NCI-H446 treated with DMSO at 0.1 percent for 48 hours (cell line): ENCODE measurements at regions not wholly inside any gene's neighbourhood (a gene's known extent, or its start where the extent isn't known, plus 50 kb on each side); places are given as distances from the start of the nearest gene placed in this dataset.

Experiments
- DNase-seq: peaks from one replicate; lab custom pipeline; 2025; lab: John Stamatoyannopoulos, UW

DNA sequence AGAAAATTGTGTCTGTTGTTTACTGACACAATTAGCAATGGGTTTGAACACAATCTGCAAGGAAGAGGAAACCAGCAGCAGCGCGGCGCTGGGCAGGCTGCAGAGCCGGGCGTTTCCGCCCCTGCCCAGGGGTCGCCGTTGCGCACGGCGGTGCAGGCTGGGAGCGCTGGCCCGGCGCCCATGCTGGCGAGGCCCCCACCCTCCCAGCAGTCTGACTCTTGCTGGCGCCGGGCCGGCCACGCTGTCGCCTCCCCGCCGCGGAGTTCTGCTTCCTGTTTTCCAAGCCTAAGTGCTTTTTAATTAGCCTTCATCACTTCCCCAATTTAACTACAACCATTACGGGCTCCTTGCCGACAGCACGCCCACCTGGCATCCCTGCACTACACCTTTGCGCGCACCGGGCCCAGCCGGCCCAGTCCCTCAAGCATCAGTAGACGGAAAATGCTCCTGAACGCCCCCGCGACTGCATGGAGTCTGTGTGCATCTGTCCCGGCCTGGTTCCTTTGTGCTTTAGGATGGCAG is 212.1 kb downstream of the GXYLT1 start:
- DNase-seq, result peak; percentile 79

DNA sequence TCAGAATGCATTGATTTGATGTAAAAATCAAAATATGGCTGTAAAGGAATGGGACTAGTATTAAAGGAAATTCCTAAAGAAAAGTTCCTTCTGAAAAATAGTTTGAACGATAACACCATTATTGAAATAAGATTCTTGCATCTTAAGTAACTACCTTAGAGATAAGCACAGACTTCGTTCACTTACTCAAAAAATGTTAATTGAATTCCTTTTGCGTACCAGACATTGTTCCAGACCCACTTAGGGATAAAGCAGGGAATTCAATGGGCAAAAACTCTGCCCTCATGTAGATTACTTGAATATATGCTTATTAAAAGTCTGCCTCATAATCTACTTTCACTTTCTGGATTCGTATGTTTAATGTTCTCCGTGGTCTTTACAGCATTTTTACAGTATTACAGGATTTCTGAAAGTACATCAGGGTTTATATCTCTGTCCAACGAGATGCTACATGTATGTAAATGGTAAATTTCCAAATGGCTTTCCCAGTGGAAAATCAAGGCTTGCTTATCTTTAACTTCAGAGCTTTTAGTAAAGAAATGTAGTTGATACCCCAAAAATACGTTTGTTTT is 213.7 kb downstream of the GXYLT1 start:
- DNase-seq, result no peak

DNA sequence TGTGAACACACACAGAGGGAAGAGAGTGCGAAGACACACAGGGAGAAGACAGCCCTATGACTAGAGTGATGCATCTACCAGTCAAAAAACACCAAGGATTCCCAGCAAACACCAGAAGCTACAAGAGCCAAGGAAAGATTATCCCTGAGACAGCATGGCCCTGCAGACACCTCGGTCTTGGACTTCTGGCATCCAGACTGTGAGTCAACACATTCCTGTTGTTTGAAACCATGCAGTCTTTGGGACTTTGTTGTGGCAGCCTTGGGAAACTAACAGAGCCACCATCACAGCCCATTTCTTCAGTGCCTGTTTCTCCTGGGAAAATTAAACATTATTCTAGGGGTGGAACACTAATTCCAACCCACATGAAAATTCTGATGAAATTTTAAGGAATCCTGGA is 220.6 kb downstream of the GXYLT1 start:
- no peak for DNase-seq

DNA sequence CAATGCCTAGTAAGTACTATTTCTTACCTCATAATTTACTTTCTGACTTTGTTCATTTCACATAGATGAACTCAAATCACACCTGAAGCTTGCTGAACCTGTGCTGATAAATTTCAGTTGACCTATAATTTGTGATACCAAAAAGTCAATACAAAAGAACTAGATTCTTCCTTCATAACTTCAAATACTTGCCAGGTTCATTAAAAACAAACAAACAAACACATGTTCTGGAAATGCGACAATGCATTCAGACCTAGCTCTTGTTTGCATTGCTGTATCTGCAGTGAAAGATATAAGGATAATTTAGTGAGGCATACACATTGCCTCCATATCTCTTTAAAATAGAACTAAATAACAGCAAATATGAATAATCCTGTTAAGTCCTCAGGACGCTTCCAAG is 221.3 kb downstream of the GXYLT1 start:
- DNase-seq, result no peak

DNA sequence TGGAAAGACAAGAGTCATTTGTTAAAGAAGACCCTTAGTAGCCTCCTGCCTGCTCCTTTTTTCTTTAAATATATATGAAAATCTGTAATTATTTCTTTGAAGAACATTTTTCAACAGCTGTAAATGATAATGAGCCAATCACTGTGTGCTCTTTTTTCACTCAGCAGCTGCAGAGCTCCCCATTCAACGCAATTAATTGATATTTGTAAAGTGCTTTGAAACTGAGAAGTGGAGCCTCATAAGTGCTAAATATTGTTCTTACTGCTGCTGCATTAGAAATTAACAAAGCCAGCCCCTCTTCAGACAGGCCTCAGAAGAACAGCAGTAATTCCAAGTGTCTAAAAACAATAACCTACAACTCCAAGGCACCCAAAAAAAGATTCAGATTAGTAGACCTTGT is 224.3 kb downstream of the GXYLT1 start:
- no peak for DNase-seq

DNA sequence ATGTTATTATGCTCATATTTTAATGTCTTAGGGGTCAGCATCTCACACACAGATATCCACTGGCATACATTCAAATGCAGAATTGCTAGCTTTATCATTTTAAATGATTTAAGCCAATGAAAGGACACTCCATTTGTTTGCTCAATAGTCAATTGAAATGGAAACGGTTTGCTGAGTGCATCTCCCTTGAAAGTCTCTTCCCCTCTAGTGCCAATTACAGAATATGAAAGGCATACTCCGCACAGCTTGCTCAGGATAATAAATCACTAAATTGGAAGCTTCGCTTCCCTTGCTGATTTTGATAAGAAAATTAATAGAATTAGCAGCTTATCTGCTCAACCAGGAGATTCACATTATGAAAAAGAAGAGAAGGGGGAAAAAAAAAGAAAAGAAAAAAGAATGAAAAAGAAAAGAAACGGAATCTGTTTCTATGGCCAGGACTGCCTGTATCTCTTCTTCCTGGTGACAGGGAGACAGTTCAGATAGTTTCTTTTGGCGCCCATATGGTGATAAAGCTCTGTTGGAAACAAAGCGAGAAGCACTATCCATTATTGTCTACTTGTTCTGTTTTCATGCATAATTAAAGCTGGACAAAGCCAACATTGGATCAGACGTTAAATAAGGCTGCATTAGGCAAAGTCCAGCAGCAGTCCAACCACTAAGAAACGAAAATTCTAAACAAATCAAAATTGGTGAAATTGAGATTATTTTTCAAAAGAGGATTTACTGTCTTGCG is 225.0 kb downstream of the GXYLT1 start:
- DNase-seq, result peak; percentile 15

DNA sequence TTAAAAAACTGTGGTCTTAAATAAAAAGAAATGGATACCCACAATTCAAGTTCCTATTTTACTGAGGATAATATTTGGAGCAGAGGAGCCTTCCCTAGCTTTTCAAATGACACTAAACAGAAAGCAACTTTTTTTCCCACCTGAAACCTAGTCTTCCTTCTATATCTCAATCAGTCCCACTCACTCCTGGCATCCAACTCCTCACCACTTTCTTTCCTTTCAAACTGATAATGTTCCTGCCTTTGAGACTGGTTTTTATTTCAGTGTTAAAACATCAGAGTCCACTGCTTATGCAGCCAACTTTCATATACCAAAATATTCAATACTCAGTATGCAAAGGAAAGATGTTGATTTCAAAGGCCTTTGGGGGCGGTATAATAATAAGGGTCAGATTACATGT is 225.6 kb downstream of the GXYLT1 start:
- DNase-seq, result no peak

DNA sequence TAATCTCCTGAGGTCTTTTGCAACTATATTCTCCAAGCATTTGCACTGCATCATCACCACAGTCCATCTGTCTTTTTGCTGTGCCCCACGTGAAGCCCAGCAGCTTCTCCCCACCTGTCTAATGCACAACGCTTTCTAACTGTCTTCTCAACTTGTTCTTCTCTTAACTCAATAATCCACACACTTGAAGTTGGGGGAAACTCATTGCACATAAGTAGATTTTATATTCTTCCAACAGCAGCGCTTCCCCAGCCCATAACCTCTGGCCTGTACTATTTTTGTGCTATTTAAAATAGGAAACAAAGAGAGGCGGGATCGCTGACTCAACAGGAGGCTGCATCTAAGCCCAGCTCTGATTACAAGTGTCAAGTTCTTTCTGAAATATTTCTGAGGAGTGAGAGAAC is 226.7 kb downstream of the GXYLT1 start:
- DNase-seq, result no peak

DNA sequence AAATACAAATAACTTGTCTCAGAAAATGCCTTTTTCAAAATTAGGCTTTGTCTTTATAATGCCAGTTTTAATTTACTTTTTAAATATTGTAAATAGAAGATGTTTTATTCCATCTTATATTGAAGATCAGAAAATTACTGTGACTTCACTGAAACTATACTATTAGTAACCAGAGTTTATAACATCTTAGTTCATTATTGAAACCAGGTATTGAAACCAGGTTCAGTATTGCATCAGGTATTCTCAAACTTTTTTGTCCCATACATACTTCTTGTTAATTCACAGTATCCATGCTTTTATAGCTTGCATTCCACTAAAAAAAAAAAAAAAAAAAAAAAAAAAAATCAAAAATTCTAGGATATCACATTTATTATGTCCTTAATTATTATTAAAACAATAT is 227.5 kb downstream of the GXYLT1 start:
- no peak for DNase-seq

DNA sequence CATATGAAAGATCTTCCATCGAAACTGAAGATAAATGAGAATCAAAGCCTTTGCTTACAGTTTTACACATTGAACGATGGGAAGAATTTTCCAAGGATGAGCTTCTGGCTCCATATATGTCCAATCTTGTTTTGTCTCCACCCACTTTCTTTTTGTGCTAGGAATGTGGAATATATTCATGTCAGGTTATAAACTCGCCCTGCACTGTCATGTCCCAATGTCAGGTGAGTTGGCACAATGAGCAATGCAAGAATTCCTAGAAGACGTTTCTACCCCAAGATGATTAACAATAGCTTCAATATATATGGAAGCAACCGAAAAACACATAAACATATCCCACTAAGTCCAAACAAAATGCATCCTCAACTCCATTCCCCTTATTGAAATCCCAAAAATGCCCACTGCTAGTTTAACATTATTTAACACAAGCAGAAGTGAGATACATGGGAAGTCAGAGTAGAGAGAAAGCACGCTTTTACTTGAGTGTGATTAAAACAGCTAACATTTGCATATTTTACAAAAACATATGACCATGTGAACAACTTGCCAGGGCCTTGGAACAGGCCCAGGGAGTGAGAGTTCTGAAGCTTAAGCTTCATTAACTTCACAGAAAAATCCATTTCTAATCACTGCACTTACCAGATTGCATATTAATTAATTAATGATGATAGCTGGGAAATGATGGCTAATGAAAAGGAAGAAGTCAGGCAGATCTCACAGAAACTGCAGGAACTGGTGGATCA is 233.9 kb downstream of the GXYLT1 start:
- no peak for DNase-seq

DNA sequence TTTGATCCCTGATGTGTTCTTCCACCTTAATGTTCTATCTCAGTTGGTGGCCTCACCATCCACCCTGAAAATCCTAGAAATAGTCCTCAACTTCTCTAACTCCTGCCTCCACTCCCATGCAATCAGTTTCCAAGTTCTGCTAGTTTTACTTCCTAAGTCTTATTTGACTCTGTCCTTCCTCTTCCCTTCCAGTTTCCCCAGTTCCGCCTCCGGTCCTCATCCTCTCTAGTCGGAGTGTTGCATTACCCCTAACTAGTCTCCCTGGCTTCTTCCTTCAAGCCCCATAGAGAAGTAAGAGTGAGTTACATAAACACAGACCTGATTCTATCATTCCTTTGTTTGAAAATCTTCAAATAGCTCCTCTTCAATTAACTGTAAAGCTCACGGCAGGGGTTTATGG is 236.5 kb downstream of the GXYLT1 start:
- DNase-seq, result no peak

DNA sequence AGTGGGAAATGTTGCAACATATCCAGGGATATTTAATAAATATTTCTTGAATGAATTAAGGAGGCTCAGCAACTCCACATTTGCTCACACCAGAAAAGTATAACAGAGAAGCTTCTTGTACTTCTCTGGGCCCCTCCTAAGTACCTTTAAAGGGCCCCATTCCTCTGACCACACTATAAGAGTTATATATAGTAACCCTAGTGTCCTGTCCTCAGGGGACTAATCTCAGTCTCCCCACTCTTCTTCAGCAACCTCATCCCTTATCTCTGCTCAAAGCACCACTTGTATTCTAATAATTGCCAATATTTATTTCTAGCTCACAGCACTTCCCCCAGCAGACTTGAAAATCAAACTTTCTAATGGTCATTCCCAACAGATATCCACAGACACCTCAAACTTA is 237.1 kb downstream of the GXYLT1 start:
- no peak for DNase-seq

DNA sequence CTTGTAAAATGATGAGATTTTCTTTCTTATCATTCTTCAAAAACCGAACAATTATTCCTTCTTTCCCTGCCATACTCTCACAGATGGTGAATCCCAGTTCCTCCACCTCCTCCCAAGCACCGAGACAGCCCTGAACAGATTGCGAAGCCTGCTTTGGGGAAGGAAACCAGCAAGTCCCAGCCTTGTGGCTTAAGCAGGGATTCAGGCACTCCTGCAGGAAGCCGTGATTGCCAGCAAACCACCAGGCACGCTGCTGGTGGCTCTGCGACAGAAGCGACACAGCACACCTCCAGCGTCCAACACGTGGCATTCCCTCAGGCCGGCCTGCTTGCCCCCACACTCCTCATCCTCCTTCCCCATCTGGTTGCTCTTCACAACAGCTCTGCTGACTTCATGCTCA is 237.7 kb downstream of the GXYLT1 start:
- DNase-seq, result no peak

DNA sequence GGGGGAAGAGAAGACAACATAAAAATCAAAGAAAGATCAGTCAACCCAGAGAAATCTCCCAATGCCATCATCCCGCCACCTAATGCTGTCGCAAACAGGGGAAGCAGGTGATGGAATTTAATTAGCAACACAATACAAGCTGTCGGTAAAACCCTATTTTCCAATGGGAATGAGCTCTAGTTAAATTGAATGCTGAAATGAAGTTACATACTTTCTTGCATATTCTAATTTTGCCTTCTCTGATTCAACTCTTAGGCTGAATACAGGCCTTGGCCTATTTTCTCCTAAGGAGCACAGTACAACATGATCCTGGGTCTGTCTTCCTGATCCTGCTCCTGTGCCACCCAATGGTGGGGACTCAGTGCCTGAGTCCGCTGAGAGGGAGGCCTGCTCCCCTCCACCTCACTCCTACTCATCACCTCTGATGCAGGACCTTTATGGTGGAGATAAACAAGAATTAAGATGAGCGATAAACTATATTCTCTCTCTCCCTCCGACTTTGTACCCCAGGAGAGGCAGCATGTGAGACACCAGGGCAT is 238.8 kb downstream of the GXYLT1 start:
- DNase-seq, result no peak

DNA sequence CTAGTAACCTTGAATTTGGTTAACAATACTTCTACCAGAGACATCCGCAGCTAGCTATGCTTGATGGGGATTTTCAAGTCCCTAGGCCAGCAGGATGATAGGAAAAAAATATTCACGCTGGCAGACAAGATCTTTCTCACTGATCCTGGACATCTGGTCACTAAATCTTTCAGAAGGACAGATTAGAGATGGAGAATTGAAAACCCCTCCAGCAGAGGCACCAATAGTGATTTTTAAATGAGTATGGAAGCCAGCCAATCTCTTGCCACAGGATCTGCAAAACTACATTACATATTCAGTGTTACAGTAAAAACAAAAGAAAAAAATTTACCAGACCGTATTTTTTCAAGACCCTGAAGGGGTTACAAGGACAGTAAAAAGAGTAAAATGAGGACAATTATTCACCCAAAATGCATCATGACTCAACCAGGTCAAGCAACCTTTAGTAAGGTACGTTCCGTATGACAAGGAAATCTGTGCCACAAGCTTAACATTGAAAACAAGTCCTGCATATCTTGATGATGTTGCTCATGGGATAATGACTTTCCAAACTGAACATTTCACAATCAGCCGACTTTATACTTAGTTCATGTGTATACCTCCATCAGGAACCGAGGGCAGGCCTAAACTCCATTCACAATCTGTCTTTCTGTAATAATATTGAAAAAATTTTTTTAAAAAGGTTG is 239.5 kb downstream of the GXYLT1 start:
- DNase-seq, result no peak

DNA sequence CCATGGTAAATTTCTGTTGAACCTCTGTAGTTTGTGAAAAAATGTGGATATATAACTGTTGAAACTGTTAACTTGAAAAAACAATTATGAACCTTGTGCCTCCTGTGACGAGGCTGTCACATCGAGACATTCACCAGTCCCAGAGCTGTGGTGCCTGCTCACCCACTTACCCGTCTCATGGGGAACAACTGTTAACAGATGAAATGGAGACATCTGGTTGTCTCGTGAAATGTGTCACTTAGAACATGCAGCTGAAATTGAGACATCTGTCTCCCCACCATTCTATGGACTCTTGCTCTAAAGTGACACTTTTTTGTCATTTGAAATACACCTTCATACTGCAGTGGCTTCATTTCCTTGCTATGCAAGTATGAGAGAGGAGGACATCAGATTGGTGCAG is 240.6 kb downstream of the GXYLT1 start:
- no peak for DNase-seq

DNA sequence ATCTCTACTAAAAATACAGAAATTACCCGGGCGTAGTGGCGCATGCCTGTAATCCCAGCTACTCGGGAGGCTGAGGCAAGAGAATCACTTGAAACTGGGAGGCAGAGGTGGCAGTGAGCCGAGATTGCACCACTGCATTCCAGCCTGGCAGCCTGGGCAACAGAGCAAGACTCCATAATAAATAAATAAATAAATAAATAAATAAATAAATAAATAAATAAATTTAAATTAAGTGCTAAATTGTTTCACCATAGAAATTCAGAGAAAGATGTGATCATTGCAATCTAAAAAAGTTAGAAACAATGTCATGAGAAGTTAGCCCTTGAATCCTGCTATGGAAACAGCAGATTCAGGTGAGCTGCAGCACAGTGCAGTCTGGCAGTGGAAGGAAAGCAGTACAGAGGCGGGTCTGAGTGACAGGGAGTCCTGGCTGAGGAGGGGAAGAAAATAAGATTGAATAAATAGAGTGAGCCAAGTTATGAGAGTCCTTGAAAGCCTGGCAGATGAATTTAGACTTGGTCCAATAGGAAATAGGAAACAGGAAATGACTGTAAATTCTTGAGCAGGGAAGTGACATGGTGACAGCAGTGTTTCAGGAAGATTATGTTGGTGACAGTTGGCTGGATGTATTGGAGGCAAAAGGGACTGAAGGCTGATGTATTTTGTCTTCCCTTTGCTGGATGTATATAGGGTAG is 241.5 kb downstream of the GXYLT1 start:
- no peak for DNase-seq

DNA sequence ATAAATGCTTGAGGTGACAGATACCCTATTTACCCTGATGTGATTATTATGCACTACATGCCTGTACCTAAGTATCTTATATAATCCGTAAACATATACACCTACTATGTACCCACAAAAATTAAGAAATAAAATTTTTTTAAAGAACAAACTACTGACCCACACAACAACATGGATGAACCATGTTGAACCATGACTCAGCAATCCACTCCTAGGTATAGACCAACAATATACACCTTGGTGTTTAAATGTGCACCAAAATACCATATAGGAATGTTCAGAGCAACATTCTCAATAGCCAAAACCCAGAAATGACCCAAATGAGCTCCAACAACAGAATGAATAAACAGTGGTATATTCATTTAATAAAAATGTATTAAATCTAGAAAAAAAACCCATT is 245.1 kb downstream of the GXYLT1 start:
- DNase-seq, result no peak

DNA sequence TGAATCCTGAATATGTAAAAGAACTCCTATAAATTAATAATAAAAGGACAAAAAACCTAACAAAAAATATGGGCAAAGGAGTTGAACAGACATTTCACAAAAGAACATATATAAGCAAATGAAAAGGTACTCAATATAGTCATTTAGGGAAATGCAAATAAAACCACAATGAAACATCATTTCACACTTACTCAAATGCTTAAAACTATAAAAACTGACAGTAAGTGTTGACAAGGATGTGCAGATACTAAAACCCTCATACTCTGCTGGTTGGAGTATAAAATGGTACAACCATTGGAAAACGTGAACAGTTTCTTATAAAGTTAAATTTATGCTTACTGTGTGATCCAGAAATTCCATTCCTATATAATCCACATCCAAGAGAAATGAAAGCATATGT is 247.1 kb downstream of the GXYLT1 start:
- DNase-seq, result no peak

DNA sequence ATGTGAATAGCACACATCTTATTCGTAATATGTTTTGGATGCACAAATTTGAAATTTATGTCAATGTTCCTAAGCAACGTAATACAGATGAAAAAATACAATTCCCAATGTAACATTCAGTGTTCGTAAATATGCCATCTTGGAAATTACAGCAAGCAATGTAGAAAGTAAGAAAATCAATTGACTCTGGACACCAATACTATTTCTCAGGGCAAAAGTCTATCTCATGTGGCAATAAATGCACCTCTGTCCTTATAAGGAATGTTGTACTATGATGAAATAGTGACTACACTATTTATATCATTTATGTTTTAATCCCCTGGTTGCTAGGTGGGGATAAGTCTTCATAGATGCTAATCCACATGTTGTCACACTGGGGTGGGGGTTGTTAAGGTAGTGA is 251.2 kb downstream of the GXYLT1 start:
- DNase-seq, result no peak

DNA sequence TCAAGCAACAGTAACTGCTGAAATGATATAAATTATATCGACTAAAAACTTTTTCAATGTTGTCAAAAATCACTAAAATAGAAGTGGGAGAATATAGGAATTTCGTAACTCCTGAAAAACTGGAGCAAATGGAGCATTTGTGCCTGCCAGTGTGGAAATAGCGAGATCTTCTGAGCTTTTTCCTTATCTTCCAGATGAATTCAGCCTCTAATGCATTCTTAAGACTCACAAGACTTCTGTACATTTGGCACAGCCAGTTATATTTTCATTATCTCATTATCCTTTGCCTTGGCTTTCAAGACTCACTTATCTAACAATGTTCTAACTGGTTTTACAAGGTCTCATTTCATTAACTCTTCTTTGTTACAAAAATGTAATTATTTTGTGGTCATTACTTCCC is 252.4 kb downstream of the GXYLT1 start:
- DNase-seq, result no peak

DNA sequence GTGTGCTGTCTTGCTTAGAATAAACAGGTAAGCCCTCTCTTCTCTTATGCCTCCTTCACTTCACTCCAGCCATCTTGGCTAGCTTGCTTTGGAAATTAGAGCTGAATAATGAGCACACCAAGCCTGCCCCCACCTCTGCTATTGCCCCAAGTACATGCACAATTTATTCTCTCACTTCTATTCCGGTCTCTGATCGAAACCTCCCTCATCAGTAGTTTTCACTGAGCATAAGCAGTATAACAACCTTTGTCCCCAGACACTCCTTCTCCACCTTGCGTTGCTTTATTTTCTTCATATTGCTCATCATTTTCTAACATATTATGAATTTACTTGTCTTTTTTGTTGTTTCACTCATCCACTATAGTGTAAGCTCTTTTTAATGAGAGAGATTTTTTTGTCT is 253.4 kb downstream of the GXYLT1 start:
- DNase-seq, result no peak
